ENCODE measurements at regions not wholly inside any gene's neighbourhood (a gene's known extent, or its start where the extent isn't known, plus 50 kb on each side); places are given as distances from the start of the nearest gene placed in this dataset.
"Not testable (repeated sequence)": the region's sequence is repeated elsewhere in the genome, so short reads cannot be mapped to it uniquely, and the experiment has no call there.

- FAIRE-seq, result no peak
Measured at GRCh38 chr7:3165681-3166580, 122.3 kb upstream of the CARD11 start.

GRCh38 chr7:3167551-3167950 is 123.9 kb upstream of the CARD11 start:
- FAIRE-seq, result no peak

GRCh38 chr7:3168370-3168769 is 124.7 kb upstream of the CARD11 start:
- no peak for FAIRE-seq

GRCh38 chr7:3168869-3169268 is 125.2 kb upstream of the CARD11 start:
- FAIRE-seq, result no peak

- no peak for FAIRE-seq
Measured at GRCh38 chr7:3172768-3173280, 128.2 kb upstream of the SDK1 start.

- FAIRE-seq, result no peak
Measured at GRCh38 chr7:3174515-3175284, 126.4 kb upstream of the SDK1 start.

- FAIRE-seq, result no peak
Measured at GRCh38 chr7:3175285-3175902, 125.7 kb upstream of the SDK1 start.

GRCh38 chr7:3176112-3177000 is 124.7 kb upstream of the SDK1 start:
- no peak for FAIRE-seq

- FAIRE-seq, result no peak
Measured at GRCh38 chr7:3177271-3177670, 123.8 kb upstream of the SDK1 start.

GRCh38 chr7:3179456-3179855 is 121.6 kb upstream of the SDK1 start:
- FAIRE-seq, result no peak

- FAIRE-seq, result no peak
Measured at GRCh38 chr7:3180604-3181003, 120.4 kb upstream of the SDK1 start.

GRCh38 chr7:3182055-3182454 is 119.0 kb upstream of the SDK1 start:
- FAIRE-seq, result not testable (repeated sequence)

- FAIRE-seq, result no peak
Measured at GRCh38 chr7:3187444-3188040, 113.5 kb upstream of the SDK1 start.

- FAIRE-seq, result no peak
Measured at GRCh38 chr7:3188946-3189345, 112.1 kb upstream of the SDK1 start.

GRCh38 chr7:3191548-3191947 is 109.5 kb upstream of the SDK1 start:
- no peak for FAIRE-seq

GRCh38 chr7:3192669-3193068 is 108.4 kb upstream of the SDK1 start:
- FAIRE-seq, result no peak

GRCh38 chr7:3193379-3194120 is 107.5 kb upstream of the SDK1 start:
- FAIRE-seq, result no peak

- no peak for FAIRE-seq
Measured at GRCh38 chr7:3194501-3195141, 106.4 kb upstream of the SDK1 start.

- no peak for FAIRE-seq
Measured at GRCh38 chr7:3195160-3195559, 105.9 kb upstream of the SDK1 start.

GRCh38 chr7:3196629-3197400 is 104.2 kb upstream of the SDK1 start:
- no peak for FAIRE-seq

Measured in islet of Langerhans (tissue), 1 donor.